GM18907 (cell line): ENCODE measurements at regions not wholly inside any gene's neighbourhood (a gene's known extent, or its start where the extent isn't known, plus 50 kb on each side); places are given as distances from the start of the nearest gene placed in this dataset.

Experiments used
- ATAC-seq: cut with Tn5 transposase; IDR thresholded peaks from one replicate; pipeline ENCODE4 v1.9.1; 2021; ENCODE audit warnings: mild to moderate bottlenecking, moderate library complexity; ENCODE audit not compliant: unreplicated experiment

DNA sequence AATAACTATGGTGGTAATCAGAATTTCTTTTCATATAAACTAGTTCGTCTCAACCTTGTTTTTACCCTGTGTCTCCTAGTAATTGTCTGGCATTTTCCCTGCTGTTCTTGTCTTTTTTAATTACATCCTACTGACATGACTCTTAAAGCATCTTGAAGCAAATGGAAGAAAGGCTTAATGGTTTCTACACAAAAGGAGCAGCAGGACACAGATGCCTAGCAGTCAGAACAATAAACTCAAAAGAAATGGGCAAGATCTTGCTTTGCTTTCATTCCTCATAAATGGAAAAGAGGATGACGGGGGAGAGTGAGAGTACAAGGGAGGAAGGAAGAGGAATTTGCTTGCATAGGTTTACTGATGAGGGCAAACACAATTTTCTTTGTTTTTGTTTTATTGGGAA lies 293.2 kb upstream of the EMCN start:
- ATAC-seq: no peak

DNA sequence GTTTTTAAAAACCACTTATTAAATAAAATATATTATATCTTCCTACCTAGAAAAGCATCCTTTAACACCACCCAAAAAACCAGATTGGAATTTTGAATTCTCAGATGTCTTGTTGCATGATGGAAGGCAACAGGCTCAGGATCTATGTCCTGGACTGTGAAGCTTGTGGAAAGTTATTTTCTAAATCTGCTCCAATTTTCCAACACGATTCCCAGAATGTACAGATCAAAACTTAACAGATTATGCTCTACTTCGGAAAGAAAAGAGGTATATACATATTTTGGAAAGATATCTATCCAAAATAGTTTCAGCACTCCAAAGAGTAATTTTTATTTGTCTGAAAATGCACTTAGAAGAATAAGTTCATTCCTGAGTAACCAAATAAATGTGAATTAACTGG lies 291.7 kb upstream of the EMCN start:
- ATAC-seq: no peak

DNA sequence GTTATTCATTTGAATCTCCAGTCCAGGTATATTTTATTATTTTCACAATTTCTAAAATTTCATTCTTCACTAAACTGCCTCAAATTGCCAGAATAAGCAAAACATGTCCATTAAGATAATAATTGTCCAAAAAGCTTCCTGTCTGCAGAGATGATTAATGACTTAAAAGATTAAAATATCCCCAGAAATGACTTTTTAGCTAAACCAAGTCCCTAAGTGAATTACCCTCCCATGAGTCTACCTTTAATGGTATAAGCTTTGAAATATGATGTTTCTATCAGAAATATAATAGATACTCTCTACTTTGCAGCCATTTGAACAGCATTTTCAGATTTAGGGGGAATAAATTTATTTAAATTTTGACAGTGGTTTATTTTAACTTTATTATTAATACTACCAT lies 289.2 kb upstream of the EMCN start:
- no peak for ATAC-seq

DNA sequence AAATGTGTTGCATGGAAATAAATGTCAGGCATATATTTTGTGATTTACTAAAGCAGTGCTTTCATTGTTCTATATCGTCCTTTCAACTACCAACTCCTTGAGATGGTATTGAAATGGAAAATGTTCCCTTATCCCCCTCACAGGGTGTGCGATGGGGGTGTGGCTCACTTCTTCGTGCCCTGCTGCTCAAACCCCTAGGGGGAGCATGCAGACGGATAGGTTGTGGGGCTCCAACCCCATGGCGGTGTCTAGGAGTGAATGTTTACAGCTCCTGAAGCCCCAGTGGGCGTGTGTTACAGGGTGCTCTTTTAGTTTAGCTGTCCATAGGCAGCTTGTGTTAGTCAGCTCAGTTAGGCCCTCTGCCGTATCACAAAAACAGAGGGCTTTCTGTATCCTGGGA lies 287.7 kb upstream of the EMCN start:
- no peak for ATAC-seq

DNA sequence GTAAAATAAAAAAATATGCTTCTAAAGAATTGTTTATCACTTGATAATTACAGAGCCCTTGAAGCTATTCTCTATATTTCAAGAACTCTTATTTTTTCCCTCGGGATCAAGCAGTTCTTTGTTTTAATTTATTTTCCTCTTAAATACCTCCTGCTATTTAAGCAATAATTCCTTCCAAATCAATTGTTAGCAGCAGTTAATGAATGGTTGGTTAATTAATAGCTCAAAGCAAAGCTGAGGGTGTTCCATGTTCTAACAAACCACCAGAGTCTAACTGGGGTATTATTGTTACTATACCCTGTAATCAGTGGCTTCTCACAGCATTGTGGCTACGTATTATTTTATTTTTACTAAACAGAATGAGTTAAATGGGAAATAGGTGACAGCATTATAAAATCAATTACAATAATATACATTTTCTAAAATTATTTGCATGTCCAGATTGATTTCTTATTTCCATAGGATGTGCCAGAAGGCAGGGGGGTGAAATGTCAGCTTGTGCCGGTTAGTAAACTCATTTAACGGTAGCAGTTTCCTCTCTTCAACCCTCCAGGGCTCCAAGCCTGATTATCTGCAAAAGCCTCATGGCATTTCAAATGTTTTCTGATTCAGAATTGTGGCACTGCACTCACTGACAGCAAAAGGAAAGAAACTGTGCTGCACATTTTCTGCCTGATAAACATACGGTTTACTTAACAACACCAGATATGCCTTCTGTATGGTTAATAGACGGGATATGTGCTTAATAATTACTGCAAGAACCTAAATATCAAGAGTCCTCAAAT lies 286.9 kb upstream of the EMCN start:
- no peak for ATAC-seq

DNA sequence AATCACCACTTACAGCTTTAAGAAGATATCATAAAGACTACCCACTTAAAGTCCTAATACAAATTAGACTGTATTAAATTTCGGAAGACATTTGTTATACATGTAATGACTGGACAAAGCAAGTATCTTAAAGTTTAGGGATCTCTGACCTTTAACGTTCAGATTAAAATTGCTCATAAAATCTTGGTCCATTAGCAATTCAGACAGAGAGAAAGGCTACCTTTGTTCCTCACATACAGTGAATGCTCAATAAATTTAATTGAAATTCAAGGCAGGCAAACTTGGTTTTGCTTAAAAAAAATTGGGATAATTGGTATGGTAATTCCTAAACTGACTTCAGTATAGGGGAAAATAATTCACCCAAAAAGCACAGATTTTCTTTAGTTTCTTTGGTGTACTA lies 285.9 kb upstream of the EMCN start:
- no peak for ATAC-seq

DNA sequence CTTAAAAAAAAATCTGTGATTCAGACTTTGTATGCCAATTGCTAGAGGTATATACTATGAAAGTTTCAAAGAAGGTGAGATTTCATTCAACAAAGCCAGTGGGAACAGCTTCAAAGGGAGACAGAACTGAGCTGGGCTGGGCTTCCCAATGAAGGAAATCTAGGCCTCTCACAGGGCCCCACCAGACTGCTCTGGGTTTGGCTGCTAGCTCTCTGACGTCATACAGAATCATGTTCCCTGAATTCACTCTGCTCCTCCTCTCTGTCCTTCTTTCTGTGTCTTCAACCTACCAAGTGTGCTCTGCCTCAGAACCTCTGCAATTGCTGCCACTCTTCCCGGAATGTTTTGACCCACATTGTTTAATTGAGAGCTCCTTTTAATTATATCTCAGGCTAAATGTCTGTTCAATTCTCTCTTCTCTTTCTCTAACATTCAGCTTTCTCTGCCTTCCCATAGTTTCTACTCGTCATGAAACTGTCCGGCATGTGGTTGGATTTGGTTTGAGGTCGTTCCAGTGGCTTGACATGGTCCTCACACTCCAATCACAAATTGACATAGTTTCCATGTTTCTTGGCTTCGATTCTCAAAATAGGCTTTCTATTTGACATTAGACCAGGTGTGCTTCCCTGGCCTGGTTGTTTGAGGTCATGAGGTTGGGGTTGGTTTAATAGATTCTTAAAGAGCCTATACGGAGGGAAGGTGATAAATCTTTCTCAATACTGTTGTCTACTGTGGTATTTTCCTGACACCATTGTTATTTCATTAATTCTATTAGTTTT lies 282.1 kb upstream of the EMCN start:
- ATAC-seq: no peak

DNA sequence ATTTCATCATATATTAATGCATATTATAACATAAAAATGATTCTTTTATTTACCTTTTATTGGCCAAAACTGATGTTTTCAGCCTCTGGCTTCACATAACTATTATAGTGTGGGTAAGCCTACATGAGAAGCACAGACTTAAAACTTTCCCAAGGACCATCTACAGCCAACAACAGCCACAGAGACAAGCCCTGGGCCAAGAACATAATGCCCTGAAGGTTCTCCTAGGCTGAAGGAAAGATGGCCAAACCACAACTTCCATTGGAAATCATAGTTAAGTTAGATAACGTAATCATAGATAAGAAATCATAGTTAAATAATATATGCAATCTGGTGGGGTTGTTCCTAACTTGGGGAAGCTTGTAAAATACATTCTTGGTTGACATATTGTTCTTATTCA lies 280.0 kb upstream of the EMCN start:
- ATAC-seq: no peak

DNA sequence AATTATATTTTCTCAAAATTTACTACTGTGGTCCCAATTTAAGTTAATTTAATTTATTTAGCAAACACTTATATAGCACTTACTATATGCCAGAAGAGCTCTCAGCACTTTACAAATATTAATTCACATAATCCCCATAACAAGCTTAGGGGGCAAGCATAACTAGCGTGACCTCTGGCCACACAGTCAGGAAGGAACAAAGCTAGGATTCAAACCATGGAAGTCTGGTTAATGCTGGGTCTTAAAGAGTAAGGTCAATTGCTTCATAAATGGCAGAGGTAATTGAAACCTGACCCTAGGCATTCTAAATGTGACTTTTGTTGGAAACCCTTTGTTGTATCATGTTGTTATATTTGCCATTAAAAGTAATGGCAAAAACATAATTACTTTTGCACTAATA lies 279.5 kb upstream of the EMCN start:
- no peak for ATAC-seq

DNA sequence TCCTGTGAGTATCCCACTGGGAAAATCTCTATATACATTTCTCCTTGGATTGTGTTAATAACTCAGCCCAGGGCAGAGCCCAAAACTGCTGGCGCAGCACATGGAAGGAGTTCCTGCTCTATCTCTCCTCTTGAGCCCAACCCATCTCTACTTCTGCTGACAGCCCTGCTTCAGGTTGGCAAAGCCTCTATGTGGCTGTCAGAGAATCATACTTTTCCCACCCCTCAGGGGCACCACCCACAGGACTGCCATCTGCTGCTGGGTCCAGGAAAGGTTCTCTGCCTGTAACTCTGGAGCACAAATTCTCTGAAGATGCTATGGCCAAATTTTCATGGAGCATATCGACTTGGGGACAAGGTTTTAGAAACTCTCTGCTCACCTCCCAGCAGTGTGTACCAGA lies 278.5 kb upstream of the EMCN start:
- no peak for ATAC-seq

DNA sequence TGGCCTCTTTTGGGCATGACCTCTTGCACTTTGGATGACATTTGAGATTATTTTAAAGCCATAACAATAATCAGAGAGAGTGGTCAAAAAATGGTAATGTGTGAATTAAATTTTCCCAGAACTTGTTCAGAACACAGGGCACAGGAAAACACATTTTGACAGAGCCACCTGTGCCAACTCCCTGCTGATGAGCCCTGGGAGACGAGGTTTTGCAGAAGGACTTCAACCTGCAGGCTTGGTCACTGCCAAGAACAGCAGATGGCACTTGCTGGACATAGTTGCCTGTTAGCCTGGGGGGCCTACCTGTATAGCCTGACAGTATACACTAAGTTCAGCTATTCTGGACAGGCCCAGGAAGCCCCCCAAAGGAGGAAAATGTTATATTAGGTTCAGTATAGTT lies 277.8 kb upstream of the EMCN start:
- ATAC-seq: no peak

DNA sequence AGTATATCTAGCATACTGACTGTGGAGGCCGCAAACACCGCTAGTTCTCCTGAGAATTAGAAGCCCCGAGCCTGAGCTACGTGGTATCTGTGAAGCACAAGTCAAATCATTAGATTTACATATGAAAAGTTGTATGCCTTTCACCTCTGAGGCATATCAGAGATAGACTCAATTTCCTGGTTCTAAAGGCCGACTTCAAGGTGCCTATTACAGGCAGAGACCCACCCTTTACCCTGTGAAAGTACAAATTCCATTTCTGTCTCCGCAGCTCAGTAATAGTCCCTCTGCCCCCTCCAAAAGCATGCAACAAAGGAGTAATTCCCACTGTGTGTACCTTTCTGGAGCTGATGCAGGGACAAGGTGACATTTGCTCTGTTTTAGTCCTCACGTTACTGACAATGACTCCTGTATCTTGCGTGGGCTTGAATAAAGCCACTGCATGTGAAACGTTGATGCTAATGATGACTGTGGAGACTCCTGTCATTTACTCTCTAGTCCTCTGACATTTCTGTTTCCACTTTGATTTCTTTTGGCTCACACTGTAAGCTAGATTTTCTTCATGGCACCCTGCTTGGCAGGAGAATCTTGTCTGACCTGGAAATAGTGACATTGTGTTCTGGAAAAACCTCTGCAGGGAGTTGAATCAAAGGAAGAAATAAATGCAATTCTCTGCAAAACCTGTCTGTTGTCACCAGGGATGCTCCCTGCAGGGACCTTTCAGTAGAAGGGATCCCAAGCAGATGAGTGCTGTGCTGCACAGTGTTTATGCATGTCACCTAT lies 273.2 kb upstream of the EMCN start:
- no peak for ATAC-seq

DNA sequence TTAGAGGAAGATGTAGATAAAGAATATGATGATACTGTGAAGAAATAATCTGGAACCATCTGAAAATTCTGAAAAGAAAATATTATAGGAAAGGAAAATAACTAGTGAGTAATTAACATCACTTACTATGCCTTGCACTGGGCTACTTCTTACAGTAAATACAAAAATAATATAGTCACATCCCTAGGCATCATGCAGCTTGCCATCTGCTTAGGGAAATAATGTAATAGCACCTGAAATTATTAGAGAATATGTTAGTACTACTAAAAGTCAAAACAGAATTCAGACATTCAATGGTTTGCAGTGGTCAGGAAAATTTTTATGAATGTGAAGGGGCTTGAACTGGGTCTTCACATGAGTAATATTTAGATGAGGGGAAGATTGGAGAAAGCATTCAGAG lies 272.2 kb upstream of the EMCN start:
- ATAC-seq: no peak

DNA sequence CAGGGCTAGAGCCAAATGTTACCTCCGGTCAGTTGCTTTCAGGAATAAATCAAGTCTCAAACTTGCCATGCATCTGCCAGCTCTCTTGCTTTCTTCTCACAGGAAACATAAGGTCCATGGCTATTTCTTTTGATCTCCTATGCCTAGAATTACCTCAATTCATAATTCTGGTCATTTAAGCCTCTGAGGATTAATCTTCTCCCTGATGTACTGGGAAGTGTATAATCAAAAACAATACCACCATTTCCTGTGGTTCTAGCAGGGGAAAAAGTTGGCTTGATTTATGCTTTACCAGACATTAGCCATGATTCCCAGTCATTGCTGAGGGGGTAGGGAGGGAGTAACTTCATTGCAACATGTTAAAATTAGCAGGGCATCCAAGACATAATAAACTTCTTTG lies 268.7 kb upstream of the EMCN start:
- no peak for ATAC-seq

DNA sequence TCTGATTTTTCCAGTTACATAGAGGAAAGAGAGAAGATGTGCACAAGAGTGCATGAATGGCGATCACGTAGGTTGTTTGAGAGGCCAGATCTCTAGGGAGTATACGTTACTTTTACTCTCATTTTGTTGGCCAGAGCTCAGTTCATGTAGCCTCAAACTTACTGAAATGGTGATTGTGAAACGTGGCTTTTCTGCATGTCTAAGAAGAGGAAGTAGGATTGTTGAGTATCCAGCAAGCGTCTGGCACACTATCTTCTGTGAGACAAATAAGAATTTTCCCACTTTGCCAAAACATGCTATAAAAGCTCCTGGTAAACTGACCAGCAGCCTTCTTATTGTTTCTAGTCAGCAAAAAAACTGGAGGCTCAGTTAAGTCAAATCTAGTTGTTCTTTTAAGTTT lies 264.5 kb upstream of the EMCN start:
- ATAC-seq: no peak

DNA sequence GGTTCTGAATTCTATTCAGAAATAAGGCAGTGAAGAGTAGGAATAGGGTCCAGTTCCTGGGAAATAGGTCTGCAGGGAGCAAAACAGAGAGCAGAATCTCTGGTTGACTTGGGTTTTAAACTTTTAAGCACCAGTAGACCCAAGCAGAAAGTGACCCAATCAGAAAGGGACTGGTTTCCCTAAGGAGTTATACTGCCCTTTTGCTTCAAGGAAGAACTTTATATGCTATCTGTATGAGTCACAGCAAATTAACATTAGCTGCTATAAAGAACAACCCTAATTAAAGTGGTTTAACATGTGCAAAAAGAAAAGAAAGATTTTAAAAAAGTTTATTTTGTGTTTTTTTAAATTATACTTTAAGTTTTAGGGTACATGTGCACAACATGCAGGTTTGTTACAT lies 263.6 kb upstream of the EMCN start:
- no peak for ATAC-seq

DNA sequence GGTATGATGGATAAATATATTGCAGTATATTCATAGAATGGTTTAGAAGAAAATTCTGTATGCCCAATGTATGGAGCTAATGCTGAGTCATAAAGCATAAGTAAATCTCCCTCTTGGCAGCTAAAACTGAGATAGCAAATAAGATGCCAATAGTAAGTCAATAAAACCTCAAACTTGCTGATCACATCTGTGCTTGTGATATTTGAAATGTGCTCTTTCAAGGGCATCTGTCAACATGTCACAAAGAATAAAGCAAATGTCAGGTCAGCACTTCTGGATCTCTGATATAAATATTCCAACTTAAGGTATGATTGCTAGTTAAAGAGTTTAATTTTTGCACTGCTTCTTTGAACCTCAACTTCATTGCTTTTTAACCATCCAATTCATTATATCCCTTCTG lies 262.3 kb upstream of the EMCN start:
- no peak for ATAC-seq

DNA sequence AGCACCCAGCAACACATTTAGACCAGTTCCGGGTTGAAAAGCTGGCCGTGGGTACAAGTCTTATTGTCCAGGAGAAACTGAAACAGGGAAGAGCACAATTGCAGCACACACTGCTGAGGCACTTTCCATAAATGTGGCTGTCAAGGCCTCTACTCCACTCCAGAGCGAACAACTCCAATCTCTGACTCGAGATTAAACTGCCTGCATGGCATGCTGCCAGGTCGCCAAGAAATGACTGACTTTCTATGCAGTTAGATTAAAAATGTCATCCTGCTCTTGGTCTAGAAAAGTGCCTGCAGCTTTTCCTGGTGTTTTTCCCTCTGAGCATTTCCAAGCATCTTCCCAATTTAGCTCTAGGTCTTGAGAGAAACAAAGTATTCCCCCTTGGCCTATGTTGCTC lies 260.6 kb upstream of the EMCN start:
- ATAC-seq: no peak

DNA sequence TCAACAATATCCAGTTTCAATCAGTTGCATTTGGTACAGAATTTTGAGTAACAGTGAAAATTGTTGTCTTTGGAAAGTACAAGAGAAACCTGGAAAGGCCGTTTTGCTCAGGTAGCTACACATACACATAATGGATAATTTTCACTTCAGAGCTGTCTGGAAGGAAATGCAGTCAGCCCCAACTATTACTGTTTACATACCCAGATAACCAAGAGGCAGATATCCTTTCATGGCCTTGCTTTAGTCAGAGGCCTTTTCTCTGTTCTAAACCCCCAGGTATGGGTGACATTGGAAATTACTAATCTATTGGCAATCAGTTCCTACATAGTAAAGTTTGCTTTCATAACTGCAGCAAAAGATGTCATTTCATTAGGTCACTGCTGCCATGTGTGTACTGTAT lies 244.9 kb upstream of the EMCN start:
- no peak for ATAC-seq

DNA sequence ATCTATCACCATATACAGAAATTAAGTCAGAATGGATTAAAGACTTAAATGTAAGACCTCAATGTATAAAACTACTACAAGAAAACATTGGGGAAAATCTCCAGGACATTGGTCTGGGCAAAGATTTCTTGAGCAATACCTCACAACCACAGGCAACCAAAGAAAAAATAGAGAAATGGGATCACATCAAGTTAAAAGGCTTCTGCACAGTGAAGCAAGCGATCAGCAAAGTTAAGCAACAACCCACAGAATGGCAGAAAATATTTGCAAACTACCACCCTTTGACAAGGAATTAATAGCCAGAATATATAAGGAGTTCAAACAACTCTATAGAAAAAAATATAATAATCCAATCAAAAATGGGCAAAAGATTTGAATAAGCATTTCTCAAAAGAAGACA lies 236.9 kb upstream of the EMCN start:
- ATAC-seq: no peak

DNA sequence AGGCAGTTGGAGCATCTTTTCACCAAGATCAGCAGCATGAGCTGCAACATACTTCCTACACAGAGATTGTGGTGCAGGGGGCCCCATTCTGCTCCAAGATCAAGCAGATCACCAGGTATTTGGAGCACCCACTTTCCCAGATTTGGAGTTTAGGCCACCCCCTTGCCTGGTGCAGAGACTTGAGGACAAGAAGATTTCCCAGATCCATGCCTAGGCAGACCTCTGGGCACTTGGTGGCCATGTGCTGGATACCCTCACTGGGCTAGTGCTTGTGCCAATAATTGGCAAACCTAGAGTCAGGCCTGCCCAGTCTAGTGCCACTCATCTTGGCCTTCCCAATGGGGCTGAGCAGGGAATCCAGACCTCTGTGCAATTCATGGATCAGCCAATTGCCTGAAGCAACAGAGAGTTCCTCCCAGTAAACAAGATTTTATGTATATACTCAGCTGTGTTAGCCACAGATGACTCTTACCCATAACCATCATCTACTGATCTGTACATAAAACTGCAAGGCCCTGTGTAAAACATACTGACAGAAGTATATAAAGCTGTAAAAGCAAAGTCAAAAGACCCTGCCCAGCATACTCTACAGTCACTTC lies 228.4 kb upstream of the EMCN start:
- no peak for ATAC-seq
